Activated T-cell treated with anti-CD3 and anti-CD28 coated beads, Interleukin-2, amount 50 U/mL, for 72 hours (primary cell): ENCODE measurements at regions not wholly inside any gene's neighbourhood (a gene's known extent, or its start where the extent isn't known, plus 50 kb on each side); places are given as distances from the start of the nearest gene placed in this dataset.

Experiments
- ATAC-seq, 2 donors: fragments of 150-1000 bp; cut with Tn5 transposase; replicated peaks in 1 of 2; 2 replicates each; pipeline ENCODE4 v1.10.0; 2021; ENCODE audit warnings: moderate library complexity in 2 of 2, mild to moderate bottlenecking in 1 of 2
- DNase-seq, 2 donors: peaks; one replicate each; pipeline ENCODE4 v3.0.0; 2021 to 2022; ENCODE audit warnings: mixed read lengths in 1 of 2
- H3K27ac Mint-ChIP-seq: one replicate; pipeline ENCODE4 v1.8.0; 2022; ENCODE audit warnings: mild to moderate bottlenecking, moderate library complexity, mixed read lengths
- H3K27me3 Mint-ChIP-seq: one replicate; pipeline ENCODE4 v1.8.0; 2022; ENCODE audit warnings: low read depth, mixed read lengths
- H3K36me3 Mint-ChIP-seq, 2 donors: one replicate each; pipeline ENCODE4 v1.8.0; 2022; ENCODE audit warnings: mixed read lengths in 2 of 2, mild to moderate bottlenecking in 1 of 2; ENCODE audit not compliant: insufficient read depth in 2 of 2
- H3K4me1 Mint-ChIP-seq: one replicate; pipeline ENCODE4 v1.8.0; 2022; ENCODE audit warnings: low read depth, mixed read lengths
- H3K4me3 Mint-ChIP-seq, 2 donors: one replicate each; pipeline ENCODE4 v1.8.0; 2022; ENCODE audit warnings: mild to moderate bottlenecking in 2 of 2, mixed read lengths in 2 of 2, moderate library complexity in 2 of 2
- H3K9me3 Mint-ChIP-seq, 2 donors: one replicate each; pipeline ENCODE4 v1.8.0; 2022; ENCODE audit warnings: mixed read lengths in 2 of 2

DNA sequence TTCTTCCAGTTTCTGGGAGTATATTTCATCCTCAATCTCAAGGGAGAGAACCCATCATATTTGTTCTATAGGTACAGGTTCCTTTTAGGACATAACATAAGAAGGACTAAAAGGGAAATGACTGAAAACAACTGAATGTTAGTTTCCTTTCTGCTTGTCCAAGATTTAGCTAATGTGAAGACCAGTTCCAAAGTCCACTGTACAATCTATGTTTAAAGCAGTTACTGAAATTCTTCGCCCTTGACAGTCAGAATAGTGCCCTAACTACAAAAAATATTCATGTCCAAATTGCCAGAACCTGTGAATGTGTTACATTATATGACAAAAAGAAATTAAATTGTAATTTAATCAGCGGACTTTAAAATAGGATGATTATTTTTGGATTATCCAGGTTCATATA is 466.3 kb upstream of the SETBP1 start:
- Mint-ChIP-seq H3K9me3 (peaks cover 0 to 6% of the 10 kb centered on the region in 2 donors), H3K27ac (no peak overlapping the region)
- ATAC-seq = no peak

DNA sequence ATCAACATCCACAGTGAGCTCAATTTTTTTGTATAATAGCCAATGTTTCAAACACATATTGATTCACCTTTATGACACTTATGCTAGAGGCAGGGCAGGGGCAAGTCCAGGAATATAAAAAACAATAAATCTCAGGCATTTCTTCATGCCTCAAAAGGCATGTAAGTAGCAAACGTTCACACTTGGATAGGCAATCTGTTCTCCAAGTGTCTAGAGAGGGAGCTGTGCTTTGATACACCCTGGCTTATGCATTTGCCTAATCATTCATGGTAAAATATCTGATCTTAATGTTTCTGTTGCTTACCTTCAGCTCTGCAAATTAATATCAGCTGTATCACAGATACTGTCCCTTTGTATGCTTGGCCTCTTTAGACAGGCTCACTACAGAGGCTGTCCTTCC is 464.5 kb upstream of the SETBP1 start:
- DNase-seq (no peak), ATAC-seq (no peak)
- Mint-ChIP-seq H3K27me3 (no peaks in the 10 kb centered on the region), H3K4me1 (no peaks in the 10 kb centered on the region), H3K36me3 (no peaks in the 10 kb centered on the region), H3K9me3 (peaks cover 0 to 5% of the 10 kb centered on the region in 2 donors), H3K4me3 (no peak overlapping the region), H3K27ac (no peak overlapping the region)

More for the DNA sequence above, 466.3 kb upstream of the SETBP1 start:
- Mint-ChIP-seq H3K27me3 (no peaks in the 10 kb centered on the region), H3K36me3 (no peaks in the 10 kb centered on the region), H3K4me3 (no peak overlapping the region), H3K4me1 (no peaks in the 10 kb centered on the region)
- DNase-seq = no peak

GRCh38 chr18:44227501-44227900 is 453.2 kb upstream of the SETBP1 start:
- Mint-ChIP-seq H3K4me1 (no peaks in the 10 kb centered on the region), H3K27ac (no peak overlapping the region)

GRCh38 chr18:44229693-44230108 is 451.0 kb upstream of the SETBP1 start:
- Mint-ChIP-seq H3K27ac (no peak overlapping the region), H3K27me3 (no peaks in the 10 kb centered on the region), H3K36me3 (no peaks in the 10 kb centered on the region), H3K4me1 (no peaks in the 10 kb centered on the region), H3K4me3 (no peak overlapping the region), H3K9me3 (peaks cover 2 to 5% of the 10 kb centered on the region in 2 donors)
- DNase-seq (no peak), ATAC-seq (no peak)

More at GRCh38 chr18:44227501-44227900, 453.2 kb upstream of the SETBP1 start:
- H3K9me3 Mint-ChIP-seq = peaks cover 2 to 5% of the 10 kb centered on the region in 2 donors
- no peak for DNase-seq
- no peak overlapping the region for H3K4me3 Mint-ChIP-seq
- H3K27me3 Mint-ChIP-seq = no peaks in the 10 kb centered on the region
- no peak for ATAC-seq
- H3K36me3 Mint-ChIP-seq = no peaks in the 10 kb centered on the region

DNA sequence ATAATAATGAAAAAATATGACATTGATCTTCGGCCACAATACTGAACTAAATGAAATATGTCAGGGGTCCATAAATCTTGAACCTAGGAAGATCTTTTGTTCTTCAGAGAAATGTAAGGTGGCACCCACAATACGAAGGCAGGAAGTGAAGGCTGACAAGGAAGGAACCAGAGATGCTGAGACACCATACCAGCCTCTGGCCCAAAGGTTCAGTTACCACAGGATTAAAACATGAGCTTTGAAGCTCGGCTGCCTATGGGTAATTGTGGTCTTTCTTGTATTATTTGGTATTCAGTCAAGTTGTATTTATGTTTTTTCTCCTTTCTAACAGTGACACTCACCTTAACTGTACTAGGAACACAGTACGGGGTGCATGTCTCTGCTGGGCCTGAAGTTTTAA is 448.8 kb upstream of the SETBP1 start:
- H3K36me3 Mint-ChIP-seq = no peaks in the 10 kb centered on the region
- no peak for DNase-seq
- H3K4me3 Mint-ChIP-seq = no peak overlapping the region
- H3K27me3 Mint-ChIP-seq = no peaks in the 10 kb centered on the region
- H3K4me1 Mint-ChIP-seq = no peaks in the 10 kb centered on the region
- H3K9me3 Mint-ChIP-seq = no peaks in the 10 kb centered on the region
- no peak for ATAC-seq
- no peak overlapping the region for H3K27ac Mint-ChIP-seq

- H3K4me3 Mint-ChIP-seq = no peak overlapping the region
- no peaks in the 10 kb centered on the region for H3K4me1 Mint-ChIP-seq
- no peak for ATAC-seq
- H3K9me3 Mint-ChIP-seq = no peaks in the 10 kb centered on the region
- no peak for DNase-seq
- H3K27me3 Mint-ChIP-seq = no peaks in the 10 kb centered on the region
- H3K27ac Mint-ChIP-seq = no peak overlapping the region
- H3K36me3 Mint-ChIP-seq = no peaks in the 10 kb centered on the region
Measured at GRCh38 chr18:44232500-44232899, 448.2 kb upstream of the SETBP1 start.

GRCh38 chr18:44238454-44238853 is 442.2 kb upstream of the SETBP1 start:
- Mint-ChIP-seq H3K27me3 (no peaks in the 10 kb centered on the region), H3K27ac (no peak overlapping the region), H3K4me3 (no peak overlapping the region), H3K4me1 (no peaks in the 10 kb centered on the region), H3K9me3 (no peaks in the 10 kb centered on the region), H3K36me3 (no peaks in the 10 kb centered on the region)
- DNase-seq (no peak), ATAC-seq (no peak)

- ATAC-seq = no peak
- Mint-ChIP-seq H3K36me3 (no peaks in the 10 kb centered on the region), H3K27me3 (no peaks in the 10 kb centered on the region), H3K27ac (no peak overlapping the region), H3K9me3 (no peaks in the 10 kb centered on the region), H3K4me3 (no peak overlapping the region), H3K4me1 (no peaks in the 10 kb centered on the region)
- no peak for DNase-seq
Measured at GRCh38 chr18:44238911-44239310, 441.8 kb upstream of the SETBP1 start.

GRCh38 chr18:44241020-44241419 is 439.7 kb upstream of the SETBP1 start:
- Mint-ChIP-seq H3K4me3 (no peak overlapping the region), H3K27me3 (no peaks in the 10 kb centered on the region), H3K27ac (no peak overlapping the region), H3K4me1 (no peaks in the 10 kb centered on the region), H3K36me3 (no peaks in the 10 kb centered on the region), H3K9me3 (no peaks in the 10 kb centered on the region)
- no peak for DNase-seq
- ATAC-seq = no peak

DNA sequence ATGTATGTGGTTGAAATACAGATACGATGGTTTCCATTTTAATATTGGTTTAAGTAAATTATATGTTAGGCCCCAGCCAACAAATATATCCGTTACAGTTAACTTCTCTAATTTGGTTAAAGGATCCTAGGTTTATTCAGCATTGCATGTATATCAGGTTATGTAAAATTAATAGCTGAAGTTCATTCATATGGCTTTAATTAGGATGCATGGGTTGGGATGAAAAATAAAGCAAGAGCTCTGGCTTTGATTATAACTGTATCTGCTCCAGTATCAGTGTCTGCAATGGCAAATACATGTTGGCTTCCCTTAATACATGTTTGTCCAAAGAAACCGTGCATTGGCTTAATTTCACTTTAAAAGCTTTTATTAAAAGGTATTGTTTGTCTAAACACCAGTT is 435.7 kb upstream of the SETBP1 start:
- DNase-seq (no peak), ATAC-seq (no peak)
- H3K4me1 Mint-ChIP-seq = no peaks in the 10 kb centered on the region
- H3K36me3 Mint-ChIP-seq = no peaks in the 10 kb centered on the region
- H3K27ac Mint-ChIP-seq = no peak overlapping the region
- H3K27me3 Mint-ChIP-seq = no peaks in the 10 kb centered on the region
- peaks cover 0 to 1% of the 10 kb centered on the region in 2 donors for H3K9me3 Mint-ChIP-seq
- no peak overlapping the region for H3K4me3 Mint-ChIP-seq

DNA sequence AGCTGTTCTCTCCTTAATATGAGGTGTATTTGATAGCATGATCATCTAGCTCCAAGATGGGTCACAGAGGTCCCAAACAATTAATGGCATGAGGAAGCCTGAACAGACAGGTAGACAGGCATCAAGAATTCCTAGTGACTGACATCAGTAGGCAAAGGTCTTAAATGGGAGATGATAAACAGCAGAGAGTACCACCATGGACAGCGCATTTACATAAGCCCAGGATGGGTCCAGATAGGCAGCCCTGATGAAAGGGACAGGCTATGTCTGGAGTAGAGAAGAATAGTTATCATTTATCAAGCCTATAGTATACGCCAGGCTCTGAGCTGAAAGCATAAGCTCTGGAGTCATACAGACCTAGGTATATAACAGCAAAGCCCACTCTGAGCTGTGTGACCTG is 434.7 kb upstream of the SETBP1 start:
- Mint-ChIP-seq H3K4me3 (no peak overlapping the region), H3K4me1 (no peaks in the 10 kb centered on the region), H3K27me3 (no peaks in the 10 kb centered on the region), H3K36me3 (no peaks in the 10 kb centered on the region), H3K9me3 (peaks cover 2 to 4% of the 10 kb centered on the region in 2 donors), H3K27ac (no peak overlapping the region)
- DNase-seq (no peak), ATAC-seq (no peak)

GRCh38 chr18:44258086-44258485 is 422.6 kb upstream of the SETBP1 start:
- Mint-ChIP-seq H3K36me3 (peaks cover 1 to 5% of the 10 kb centered on the region in 2 donors), H3K9me3 (peaks cover 13 to 17% of the 10 kb centered on the region in 2 donors), H3K4me1 (no peaks in the 10 kb centered on the region), H3K27ac (no peak overlapping the region), H3K27me3 (no peaks in the 10 kb centered on the region), H3K4me3 (no peak overlapping the region)
- ATAC-seq (no peak), DNase-seq (no peak)

- Mint-ChIP-seq H3K9me3 (peaks cover 8 to 13% of the 10 kb centered on the region in 2 donors), H3K4me1 (no peaks in the 10 kb centered on the region), H3K36me3 (peaks cover 1 to 5% of the 10 kb centered on the region in 2 donors), H3K27me3 (no peaks in the 10 kb centered on the region), H3K27ac (no peak overlapping the region), H3K4me3 (no peak overlapping the region)
- DNase-seq (no peak), ATAC-seq (no peak)
Measured at GRCh38 chr18:44258576-44258975, 422.1 kb upstream of the SETBP1 start.

DNA sequence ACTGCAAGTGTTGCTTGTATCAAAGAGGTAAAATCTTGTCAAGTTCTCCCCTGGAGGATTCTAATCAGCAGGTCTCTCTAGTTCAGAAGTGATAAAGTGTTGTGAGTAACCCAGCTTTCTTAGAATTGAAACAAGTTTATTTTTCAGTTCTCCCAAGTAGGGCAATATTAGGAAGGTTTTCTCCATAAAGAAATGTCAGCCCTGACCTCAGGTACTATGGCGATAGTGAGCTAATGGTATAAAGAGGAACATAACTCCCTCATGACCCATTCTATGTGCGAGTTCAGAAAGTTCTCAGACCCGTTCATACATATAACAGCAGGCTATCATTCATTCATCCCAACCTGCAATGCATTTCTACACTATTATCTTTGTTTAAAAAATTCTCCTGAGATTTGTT is 421.1 kb upstream of the SETBP1 start:
- ATAC-seq = no peak
- Mint-ChIP-seq H3K36me3 (peaks cover 1 to 5% of the 10 kb centered on the region in 2 donors), H3K27ac (no peak overlapping the region), H3K4me1 (no peaks in the 10 kb centered on the region), H3K9me3 (peaks cover 6 to 12% of the 10 kb centered on the region in 2 donors), H3K4me3 (no peak overlapping the region), H3K27me3 (no peaks in the 10 kb centered on the region)
- no peak for DNase-seq
